Tibial artery (tissue), 4 donors: ENCODE measurements at regions not wholly inside any gene's neighbourhood (a gene's known extent, or its start where the extent isn't known, plus 50 kb on each side); places are given as distances from the start of the nearest gene placed in this dataset.

Experiments used
- DNase-seq, 2 donors: peaks; one replicate each; pipeline ENCODE4 v3.0.0-alpha.2; 2019
- H3K27ac ChIP-seq, 2 donors: fragments of 200-600 bp; sonication (generic) in 1 of 2; 1 replicate in 1 of 2; 2 replicates in 1 of 2; pipeline ENCODE4 v1.5.1; 2018 to 2019; ENCODE audit warnings: mild to moderate bottlenecking in 1 of 2
- H3K27me3 ChIP-seq, 2 donors: fragments of 200-600 bp; sonication (generic) in 1 of 2; one replicate each; pipeline versions ENCODE4 v1.5.1 to v1.6.0; 2016 to 2019
- H3K36me3 ChIP-seq, 3 donors: fragments of 200-600 bp; sonication (generic) in 2 of 3; one replicate each; pipeline ENCODE4 v1.5.1; 2016 to 2019; ENCODE audit warnings: mild to moderate bottlenecking in 2 of 3
- H3K4me1 ChIP-seq, 4 donors: fragments of 200-600 bp; sonication (generic) in 2 of 4; 1 replicate in 3 of 4; 2 replicates in 1 of 4; pipeline ENCODE4 v1.5.1; 2016 to 2019
- H3K4me3 ChIP-seq, 2 donors: fragments of 200-600 bp; sonication (generic) in 1 of 2; 1 replicate in 1 of 2; 2 replicates in 1 of 2; pipeline ENCODE4 v1.5.1; 2018 to 2019; ENCODE audit warnings: mild to moderate bottlenecking in 2 of 2
- H3K9me3 ChIP-seq, 3 donors: fragments of 200-600 bp; sonication (generic) in 1 of 3; one replicate each; pipeline ENCODE4 v1.5.1; 2016 to 2019
- intact Hi-C: fragments of 100-400 bp; cut with DNase I; formaldehyde crosslinking; loops from one replicate; pipeline ENCODE4 v1.15.0; 2023; ENCODE audit warnings: low total_unique reads
- TF ChIP-seq, protein P1 (sequence below), 2 experiments: fragments of 200-600 bp in 1 of 2; fragments of 450-650 bp in 1 of 2; IDR thresholded peaks; one replicate each; pipeline ENCODE4 v1.5.1; 2017 to 2019; ENCODE audit warnings: antibody characterized with exemption in 2 of 2, mild to moderate bottlenecking in 1 of 2, moderate library complexity in 1 of 2

DNA sequence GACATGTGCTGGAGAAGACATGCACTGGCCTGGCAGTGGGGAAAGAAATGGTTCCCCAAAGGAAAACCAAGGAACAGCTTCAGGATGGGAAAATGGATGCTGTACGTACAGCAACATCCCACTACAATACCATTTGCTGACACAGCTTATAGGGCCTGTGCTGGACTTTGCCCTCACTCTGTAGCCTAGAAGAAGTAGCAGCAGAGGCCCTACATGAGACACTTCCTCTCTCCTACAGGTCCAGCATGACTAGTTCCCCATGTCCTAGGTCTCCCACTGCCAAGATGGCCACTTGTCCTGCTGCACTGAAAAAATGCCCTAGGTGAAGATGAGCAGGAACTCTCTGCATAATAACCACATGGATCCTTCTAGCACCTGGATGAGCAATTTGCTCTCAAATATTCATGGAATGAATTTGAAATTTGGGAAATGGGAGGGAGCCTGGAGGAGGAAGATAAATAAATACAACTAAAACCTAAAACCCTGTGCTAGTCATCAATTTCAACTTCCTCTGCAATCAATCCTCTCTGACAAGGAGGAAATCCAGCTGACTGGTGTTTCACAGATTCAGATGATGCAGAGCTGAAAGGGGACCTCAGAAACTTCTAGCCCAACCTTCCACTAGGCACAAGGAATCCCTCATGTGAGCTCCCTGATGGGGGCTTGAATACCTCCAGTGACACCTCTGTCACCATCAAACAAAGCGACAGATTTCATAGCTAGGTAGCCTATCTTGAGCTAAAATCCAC, 514.3 kb upstream of the PPP2R3A start:
- H3K27me3 ChIP-seq = no peaks in the 10 kb centered on the region
- no peaks in the 10 kb centered on the region for H3K36me3 ChIP-seq
- H3K4me3 ChIP-seq = no peak overlapping the region
- intact Hi-C loops = no loop called here
- no peak overlapping the region for H3K27ac ChIP-seq
- TF ChIP-seq, protein P1, sequence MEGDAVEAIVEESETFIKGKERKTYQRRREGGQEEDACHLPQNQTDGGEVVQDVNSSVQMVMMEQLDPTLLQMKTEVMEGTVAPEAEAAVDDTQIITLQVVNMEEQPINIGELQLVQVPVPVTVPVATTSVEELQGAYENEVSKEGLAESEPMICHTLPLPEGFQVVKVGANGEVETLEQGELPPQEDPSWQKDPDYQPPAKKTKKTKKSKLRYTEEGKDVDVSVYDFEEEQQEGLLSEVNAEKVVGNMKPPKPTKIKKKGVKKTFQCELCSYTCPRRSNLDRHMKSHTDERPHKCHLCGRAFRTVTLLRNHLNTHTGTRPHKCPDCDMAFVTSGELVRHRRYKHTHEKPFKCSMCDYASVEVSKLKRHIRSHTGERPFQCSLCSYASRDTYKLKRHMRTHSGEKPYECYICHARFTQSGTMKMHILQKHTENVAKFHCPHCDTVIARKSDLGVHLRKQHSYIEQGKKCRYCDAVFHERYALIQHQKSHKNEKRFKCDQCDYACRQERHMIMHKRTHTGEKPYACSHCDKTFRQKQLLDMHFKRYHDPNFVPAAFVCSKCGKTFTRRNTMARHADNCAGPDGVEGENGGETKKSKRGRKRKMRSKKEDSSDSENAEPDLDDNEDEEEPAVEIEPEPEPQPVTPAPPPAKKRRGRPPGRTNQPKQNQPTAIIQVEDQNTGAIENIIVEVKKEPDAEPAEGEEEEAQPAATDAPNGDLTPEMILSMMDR (IDR thresholded peaks at IDR 0.05) = no peak
- H3K4me1 ChIP-seq = no peaks in the 10 kb centered on the region
- DNase-seq = no peak
- H3K9me3 ChIP-seq = no peaks in the 10 kb centered on the region

- TF ChIP-seq, protein P1 (IDR thresholded peaks at IDR 0.05) = no peak
These were observed 512.6 kb upstream of the PPP2R3A start for GRCh38 chr3:135452881-135453280.

DNA sequence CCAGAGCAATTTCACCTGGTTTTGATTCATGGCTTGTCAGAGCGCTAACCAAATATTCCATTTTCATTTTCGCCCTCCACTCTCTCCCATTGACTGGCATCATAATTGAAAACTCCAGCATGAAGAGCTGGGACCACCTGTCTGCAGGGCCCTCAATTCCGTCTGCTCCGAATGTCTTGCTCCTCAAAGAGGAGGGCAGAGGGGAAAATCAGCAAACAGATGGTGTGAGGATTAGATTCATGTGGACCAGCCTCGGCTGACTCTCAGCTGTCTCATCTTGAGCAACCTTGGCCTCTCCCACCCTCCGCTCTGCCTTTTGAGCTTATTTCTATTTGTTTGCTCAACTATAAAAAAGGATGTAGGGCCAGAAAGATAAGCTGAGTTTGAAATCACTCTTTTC, 512.2 kb upstream of the PPP2R3A start:
- no peaks in the 10 kb centered on the region for H3K36me3 ChIP-seq
- H3K27me3 ChIP-seq = peaks cover 0 to 3% of the 10 kb centered on the region in 2 donors
- no peak overlapping the region for H3K27ac ChIP-seq
- no peaks in the 10 kb centered on the region for H3K4me1 ChIP-seq
- TF ChIP-seq, protein P1 (IDR thresholded peaks at IDR 0.05) = no peak
- no peak for DNase-seq
- no peak overlapping the region for H3K4me3 ChIP-seq
- H3K9me3 ChIP-seq = no peaks in the 10 kb centered on the region
- intact Hi-C loops = no loop called here

More at GRCh38 chr3:135452881-135453280, 512.6 kb upstream of the PPP2R3A start:
- intact Hi-C loops = no loop called here
- H3K27me3 ChIP-seq = peaks cover 0 to 3% of the 10 kb centered on the region in 2 donors
- H3K9me3 ChIP-seq = no peaks in the 10 kb centered on the region
- no peak overlapping the region for H3K27ac ChIP-seq
- H3K36me3 ChIP-seq = no peaks in the 10 kb centered on the region
- no peak for DNase-seq
- no peaks in the 10 kb centered on the region for H3K4me1 ChIP-seq
- H3K4me3 ChIP-seq = no peak overlapping the region

GRCh38 chr3:135454890-135455289, 510.6 kb upstream of the PPP2R3A start:
- intact Hi-C loops = no loop called here
- Histone ChIP-seq H3K4me1 (no peaks in the 10 kb centered on the region), H3K27me3 (peaks cover 0 to 3% of the 10 kb centered on the region in 2 donors), H3K36me3 (no peaks in the 10 kb centered on the region), H3K27ac (no peak overlapping the region), H3K9me3 (no peaks in the 10 kb centered on the region), H3K4me3 (no peak overlapping the region)
- TF ChIP-seq, protein P1 (IDR thresholded peaks at IDR 0.05) = no peak
- no peak for DNase-seq

- TF ChIP-seq, protein P1 (IDR thresholded peaks at IDR 0.05) = no peak
- H3K4me1 ChIP-seq = no peaks in the 10 kb centered on the region
- no peaks in the 10 kb centered on the region for H3K9me3 ChIP-seq
- intact Hi-C loops = no loop called here
- no peak overlapping the region for H3K27ac ChIP-seq
- H3K4me3 ChIP-seq = no peak overlapping the region
- DNase-seq = no peak
- no peaks in the 10 kb centered on the region for H3K36me3 ChIP-seq
- peaks cover 0 to 3% of the 10 kb centered on the region in 2 donors for H3K27me3 ChIP-seq
These were observed 509.3 kb upstream of the PPP2R3A start for GRCh38 chr3:135456108-135456790.
